ENCODE measurements at regions not wholly inside any gene's neighbourhood (a gene's known extent, or its start where the extent isn't known, plus 50 kb on each side); places are given as distances from the start of the nearest gene placed in this dataset.
"Not testable (repeated sequence)": the region's sequence is repeated elsewhere in the genome, so short reads cannot be mapped to it uniquely, and the experiment has no call there.

- DNase-seq = no peak
- intact Hi-C loops (cut with DNase I) = no loop called here
- ATAC-seq (ENCODE audit: poor library complexity) = no peak
Measured at GRCh38 chr14:44652640-44653039, 145.6 kb upstream of the FSCB start.

GRCh38 chr14:44649061-44649460 is 142.0 kb upstream of the FSCB start:
- no peak for DNase-seq
- intact Hi-C loops (cut with DNase I) = no loop called here
- no peak for ATAC-seq (ENCODE audit: poor library complexity)

- ATAC-seq (ENCODE audit: poor library complexity) (no peak), DNase-seq (no peak)
- intact Hi-C loops (cut with DNase I) = no loop called here
Measured at GRCh38 chr14:44640416-44640815, 133.3 kb upstream of the FSCB start.

GRCh38 chr14:44639781-44640385 is 132.8 kb upstream of the FSCB start:
- ATAC-seq (ENCODE audit: poor library complexity) (no peak), DNase-seq (no peak)
- intact Hi-C loops (cut with DNase I) = no loop called here

GRCh38 chr14:44634692-44635091 is 127.6 kb upstream of the FSCB start:
- DNase-seq (no peak), ATAC-seq (ENCODE audit: poor library complexity) (no peak)
- intact Hi-C loops (cut with DNase I) = no loop called here

- intact Hi-C loops (cut with DNase I) = no loop called here
- DNase-seq (no peak), ATAC-seq (ENCODE audit: poor library complexity) (no peak)
Measured at GRCh38 chr14:44626423-44626822, 119.3 kb upstream of the FSCB start.

- ATAC-seq (ENCODE audit: poor library complexity) (no peak), DNase-seq (no peak)
- intact Hi-C loops (cut with DNase I) = no loop called here
Measured at GRCh38 chr14:44625098-44625497, 118.0 kb upstream of the FSCB start.

GRCh38 chr14:44620121-44621019 is 113.3 kb upstream of the FSCB start:
- intact Hi-C loops (cut with DNase I) = no loop called here
- DNase-seq (no peak), ATAC-seq (ENCODE audit: poor library complexity) (no peak)

GRCh38 chr14:44616204-44616603 is 109.1 kb upstream of the FSCB start:
- ATAC-seq (ENCODE audit: poor library complexity) = no peak
- no peak for DNase-seq
- intact Hi-C loops (cut with DNase I) = no loop called here

- DNase-seq (no peak), ATAC-seq (ENCODE audit: poor library complexity) (no peak)
- intact Hi-C loops (cut with DNase I) = no loop called here
Measured at GRCh38 chr14:44613061-44613712, 106.1 kb upstream of the FSCB start.

- no peak for DNase-seq
- ATAC-seq (ENCODE audit: poor library complexity) = no peak
- intact Hi-C loops (cut with DNase I) = no loop called here
Measured at GRCh38 chr14:44612002-44612401, 104.9 kb upstream of the FSCB start.

- ATAC-seq (ENCODE audit: poor library complexity) = no peak
- no peak for DNase-seq
- intact Hi-C loops (cut with DNase I) = no loop called here
Measured at GRCh38 chr14:44609876-44610510, 102.9 kb upstream of the FSCB start.

- ATAC-seq (ENCODE audit: poor library complexity) = no peak
- intact Hi-C loops (cut with DNase I) = no loop called here
Measured at GRCh38 chr14:44609201-44609600, 102.1 kb upstream of the FSCB start.

GRCh38 chr14:44607701-44608100 is 100.6 kb upstream of the FSCB start:
- DNase-seq (no peak), ATAC-seq (ENCODE audit: poor library complexity) (no peak)
- intact Hi-C loops (cut with DNase I) = no loop called here

More at GRCh38 chr14:44609201-44609600, 102.1 kb upstream of the FSCB start:
- no peak for DNase-seq

GRCh38 chr14:44606576-44606975 is 99.5 kb upstream of the FSCB start:
- DNase-seq = no peak
- no peak for ATAC-seq (ENCODE audit: poor library complexity)
- intact Hi-C loops (cut with DNase I) = no loop called here

- DNase-seq; intact Hi-C loops (cut with DNase I); ATAC-seq (ENCODE audit: poor library complexity): not testable (repeated sequence)
Measured at GRCh38 chr14:44601266-44601665, 94.2 kb upstream of the FSCB start.

- ATAC-seq (ENCODE audit: poor library complexity) = no peak
- DNase-seq = no peak
- intact Hi-C loops (cut with DNase I) = no loop called here
Measured at GRCh38 chr14:44589180-44589579, 82.1 kb upstream of the FSCB start.

- no peak for DNase-seq
- intact Hi-C loops (cut with DNase I) = no loop called here
- ATAC-seq (ENCODE audit: poor library complexity) = no peak
Measured at GRCh38 chr14:44586910-44587309, 79.8 kb upstream of the FSCB start.

- intact Hi-C loops (cut with DNase I) = no loop called here
- DNase-seq (no peak), ATAC-seq (ENCODE audit: poor library complexity) (no peak)
Measured at GRCh38 chr14:44576356-44576755, 69.3 kb upstream of the FSCB start.

Data from Right ventricle myocardium superior (tissue), 1 donor.